Endothelial cell of umbilical vein (primary cell): ENCODE measurements at regions not wholly inside any gene's neighbourhood (a gene's known extent, or its start where the extent isn't known, plus 50 kb on each side); places are given as distances from the start of the nearest gene placed in this dataset.

Experiments
- BruUV-seq: library from RNA; stranded (reverse); fragments of 400-500 nt; replicated peaks from 2 replicates; lab custom pipeline; 2021; lab: Mats Ljungman, UMichigan
- CTCF ChIA-PET: fragments of 300-600, 350-600 bp; sonication (Branson Sonifier 250); formaldehyde crosslinking; loops from one replicate; lab custom pipeline; 2021; ENCODE audit warnings: antibody characterized with exemption, inconsistent platforms; lab: Charles Lee
- POLR2A ChIA-PET: fragments of 300-600, 350-600 bp; sonication (Branson Sonifier 250); formaldehyde crosslinking; loops from one replicate; lab custom pipeline; 2021; ENCODE audit warnings: antibody characterized with exemption, inconsistent platforms; lab: Charles Lee
- DNase-seq: peaks from one replicate; pipeline ENCODE4 v3.0.0-alpha.2; 2011; ENCODE audit warnings: low read depth, low spot score
- FAIRE-seq: peaks from 2 replicates; lab custom pipeline; 2011; peaks lifted over from hg19 to GRCh38; lab: Jason Lieb, UNC
- H2AFZ ChIP-seq: 2 replicates; pipeline ENCODE4 v1.6.0; 2012; ENCODE audit warnings: low read depth, low read length, control low read depth, inconsistent platforms
- H3K27ac ChIP-seq: 2 replicates; pipeline ENCODE4 v1.5.1; 2011; ENCODE audit warnings: low read depth, mild to moderate bottlenecking, control low read depth, low read length, moderate library complexity; ENCODE audit not compliant: insufficient read depth
- H3K27me3 ChIP-seq, 2 experiments: 2 replicates each; pipeline versions ENCODE4 v1.6.0 to v1.6.1; 2011; ENCODE audit warnings: low read length in 2 of 2, mixed read lengths in 1 of 2; ENCODE audit not compliant: control insufficient read depth in 2 of 2, insufficient read depth in 2 of 2
- H3K36me3 ChIP-seq, 2 experiments: 2 replicates in 1 of 2; 3 replicates in 1 of 2; pipeline ENCODE4 v1.5.1; 2011; ENCODE audit warnings: low read length in 2 of 2, mild to moderate bottlenecking in 1 of 2, moderate library complexity in 1 of 2; ENCODE audit not compliant: control insufficient read depth in 2 of 2, insufficient read depth in 2 of 2; ENCODE audit errors: extremely low read depth in 1 of 2
- H3K4me1 ChIP-seq: 3 replicates; pipeline ENCODE4 v1.5.1; 2011; ENCODE audit warnings: mild to moderate bottlenecking, low read length; ENCODE audit not compliant: control insufficient read depth, insufficient read depth; ENCODE audit errors: extremely low read depth
- H3K4me2 ChIP-seq: 2 replicates; pipeline ENCODE4 v1.6.1; 2011; ENCODE audit warnings: low read length, control low read depth, mixed read lengths; ENCODE audit not compliant: insufficient read depth
- H3K4me3 ChIP-seq, 3 experiments: fragments of 200-600 bp in 1 of 3; sonication (generic), shearing (Covaris generic) in 1 of 3; replicated peaks in 1 of 3; 2 replicates each; pipeline ENCODE4 v1.5.1; 2011 to 2016; ENCODE audit warnings: control low read depth in 3 of 3, low read length in 3 of 3, mild to moderate bottlenecking in 2 of 3, inconsistent platforms in 1 of 3, low read depth in 1 of 3, moderate library complexity in 1 of 3; ENCODE audit not compliant: insufficient read depth in 1 of 3
- H3K79me2 ChIP-seq: 2 replicates; pipeline ENCODE4 v1.6.0; 2012; ENCODE audit warnings: low read length, inconsistent platforms; ENCODE audit not compliant: control insufficient read depth, insufficient read depth
- H3K9ac ChIP-seq: replicated peaks from 2 replicates; pipeline ENCODE3; 2011; ENCODE audit warnings: low read length, control low read depth; ENCODE audit not compliant: insufficient read depth; ENCODE audit errors: extremely low read depth
- H3K9me1 ChIP-seq: replicated peaks from 3 replicates; pipeline ENCODE4 v1.6.0; 2011; ENCODE audit warnings: mild to moderate bottlenecking, low read length; ENCODE audit not compliant: control insufficient read depth, insufficient read depth; ENCODE audit errors: extremely low read depth
- H3K9me3 ChIP-seq: replicated peaks from 2 replicates; pipeline ENCODE4 v1.5.1; 2012; ENCODE audit warnings: low read length, inconsistent platforms; ENCODE audit not compliant: control insufficient read depth, insufficient read depth
- H4K20me1 ChIP-seq: replicated peaks from 2 replicates; pipeline ENCODE3; 2011; ENCODE audit warnings: mild to moderate bottlenecking, low read length; ENCODE audit not compliant: control insufficient read depth, insufficient read depth; ENCODE audit errors: extremely low read depth
- EZH2 ChIP-seq: IDR thresholded peaks from 2 replicates; pipeline ENCODE4 v1.6.1; 2012; ENCODE audit warnings: borderline replicate concordance, low read depth, mild to moderate bottlenecking, moderate library complexity, low read length, inconsistent platforms; ENCODE audit not compliant: severe bottlenecking
- FOS ChIP-seq: IDR thresholded peaks from 2 replicates; pipeline ENCODE4 v1.6.1; 2011; ENCODE audit warnings: mild to moderate bottlenecking, low read length, moderate library complexity, borderline replicate concordance; ENCODE audit not compliant: insufficient read depth
- GATA2 ChIP-seq: IDR thresholded peaks from 2 replicates; pipeline ENCODE4 v1.7.0; 2011; ENCODE audit warnings: low read depth, mild to moderate bottlenecking, moderate library complexity, mixed read lengths, low read length; ENCODE audit not compliant: insufficient read length, insufficient read depth
- JUN ChIP-seq: IDR thresholded peaks from 2 replicates; pipeline ENCODE4 v1.6.1; 2011; ENCODE audit warnings: borderline replicate concordance, low read depth; ENCODE audit not compliant: insufficient read length, insufficient read depth
- MAX ChIP-seq: IDR thresholded peaks from 2 replicates; pipeline ENCODE4 v1.6.1; 2011; ENCODE audit not compliant: insufficient read depth, insufficient read length
- MYC ChIP-seq: IDR thresholded peaks from one replicate; pipeline ENCODE4 v1.6.1; 2011; ENCODE audit warnings: mild to moderate bottlenecking, low read depth, low read length
- POLR2A ChIP-seq: IDR thresholded peaks from 2 replicates; pipeline ENCODE4 v1.6.1; 2012; ENCODE audit warnings: low read depth, mild to moderate bottlenecking, control low read depth, low read length
- POLR2AphosphoS5 ChIP-seq: IDR thresholded peaks from 2 replicates; pipeline ENCODE4 v1.6.1; 2012; ENCODE audit warnings: low read depth, mild to moderate bottlenecking, control low read depth, low read length, moderate library complexity; ENCODE audit not compliant: insufficient read depth
- dilution Hi-C: fragments of 300-500 bp; cut with MboI; formaldehyde crosslinking; loops from one replicate; pipeline ENCODE4 v1.15.0; 2019; ENCODE audit warnings: low sequenced_read_pairs; ENCODE audit not compliant: extremely low pct_ligation_motif_present
- intact Hi-C: fragments of 100-400 bp; cut with micrococcal nuclease; formaldehyde crosslinking; loops from one replicate; pipeline ENCODE4 v1.10.0; 2022
- TF ChIP-seq, protein P1 (sequence below), 2 donors: IDR thresholded peaks; 1 replicate in 1 of 2; 2 replicates in 1 of 2; pipeline ENCODE4 v1.5.1; 2011; ENCODE audit warnings: low read length in 2 of 2, mild to moderate bottlenecking in 2 of 2, moderate library complexity in 2 of 2, control low read depth in 1 of 2, inconsistent platforms in 1 of 2, low read depth in 1 of 2; ENCODE audit not compliant: insufficient read depth in 1 of 2; ENCODE audit errors: extremely low read depth in 1 of 2

DNA sequence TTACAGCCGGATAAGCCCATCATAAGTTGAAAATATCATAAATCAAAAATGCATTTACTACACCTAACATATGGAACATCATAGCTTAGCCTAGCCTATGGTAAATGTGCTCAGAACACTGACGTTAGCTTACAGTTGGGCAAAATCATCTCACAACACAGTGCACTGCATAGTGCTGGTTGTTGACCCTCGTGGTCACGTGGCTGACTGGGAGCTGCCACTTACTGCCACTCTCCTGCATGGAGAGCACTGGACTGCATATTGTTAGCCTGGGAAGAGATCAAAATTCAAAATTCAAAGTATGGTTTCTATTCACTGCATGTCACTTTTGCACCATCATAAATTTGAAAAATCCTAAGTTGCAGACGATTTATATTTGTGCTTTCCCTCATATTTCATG lies 94.0 kb upstream of the CACNA2D3 start:
- TF ChIP-seq POLR2AphosphoS5 (no peak), JUN (no peak), MYC (no peak), FOS (no peak), EZH2 (no peak), GATA2 (no peak), MAX (no peak), POLR2A (no peak)
- TF ChIP-seq, protein P1, sequence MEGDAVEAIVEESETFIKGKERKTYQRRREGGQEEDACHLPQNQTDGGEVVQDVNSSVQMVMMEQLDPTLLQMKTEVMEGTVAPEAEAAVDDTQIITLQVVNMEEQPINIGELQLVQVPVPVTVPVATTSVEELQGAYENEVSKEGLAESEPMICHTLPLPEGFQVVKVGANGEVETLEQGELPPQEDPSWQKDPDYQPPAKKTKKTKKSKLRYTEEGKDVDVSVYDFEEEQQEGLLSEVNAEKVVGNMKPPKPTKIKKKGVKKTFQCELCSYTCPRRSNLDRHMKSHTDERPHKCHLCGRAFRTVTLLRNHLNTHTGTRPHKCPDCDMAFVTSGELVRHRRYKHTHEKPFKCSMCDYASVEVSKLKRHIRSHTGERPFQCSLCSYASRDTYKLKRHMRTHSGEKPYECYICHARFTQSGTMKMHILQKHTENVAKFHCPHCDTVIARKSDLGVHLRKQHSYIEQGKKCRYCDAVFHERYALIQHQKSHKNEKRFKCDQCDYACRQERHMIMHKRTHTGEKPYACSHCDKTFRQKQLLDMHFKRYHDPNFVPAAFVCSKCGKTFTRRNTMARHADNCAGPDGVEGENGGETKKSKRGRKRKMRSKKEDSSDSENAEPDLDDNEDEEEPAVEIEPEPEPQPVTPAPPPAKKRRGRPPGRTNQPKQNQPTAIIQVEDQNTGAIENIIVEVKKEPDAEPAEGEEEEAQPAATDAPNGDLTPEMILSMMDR (IDR thresholded peaks at IDR 0.05; ENCODE audit: extremely low read depth in 1 of 2, insufficient read depth in 1 of 2, low read depth in 1 of 2, low read length in 2 of 2): no peak
- Histone ChIP-seq H4K20me1 (no peaks in the 10 kb centered on the region), H3K79me2 (no peaks in the 10 kb centered on the region), H3K27me3 (no peaks in the 10 kb centered on the region), H3K9ac (no peak overlapping the region), H3K27ac (no peak overlapping the region), H3K4me3 (no peak overlapping the region), H3K36me3 (no peaks in the 10 kb centered on the region), H2AFZ (no peak overlapping the region), H3K4me1 (no peaks in the 10 kb centered on the region), H3K9me3 (peaks cover 5% of the 10 kb centered on the region), H3K4me2 (no peak overlapping the region), H3K9me1 (no peaks in the 10 kb centered on the region)
- DNase-seq: no peak
- no TSS peak for BruUV-seq
- FAIRE-seq: no peak
- intact Hi-C loops: no loop called here
- ChIA-PET CTCF (no interaction called here), POLR2A (no interaction called here)
- dilution Hi-C loops: no loop called here
